Keratinocyte (primary cell): ENCODE measurements at regions not wholly inside any gene's neighbourhood (a gene's known extent, or its start where the extent isn't known, plus 50 kb on each side); places are given as distances from the start of the nearest gene placed in this dataset.

Source experiments
- DNase-seq: peaks from one replicate; pipeline ENCODE4 v3.0.0-alpha.2; 2011; ENCODE audit warnings: low read depth, missing footprints, low spot score
- FAIRE-seq: peaks from 2 replicates; lab custom pipeline; 2011; peaks lifted over from hg19 to GRCh38; lab: Jason Lieb, UNC
- H2AFZ ChIP-seq: 2 replicates; pipeline ENCODE4 v1.6.0; 2012; ENCODE audit warnings: low read length, control low read depth, inconsistent platforms; ENCODE audit not compliant: control insufficient read depth
- H3K27ac ChIP-seq: 2 replicates; pipeline ENCODE4 v1.5.1; 2011; ENCODE audit warnings: low read length; ENCODE audit not compliant: control insufficient read depth, insufficient read depth
- H3K27me3 ChIP-seq: 3 replicates; pipeline ENCODE4 v1.6.0; 2011; ENCODE audit warnings: low read length; ENCODE audit not compliant: control insufficient read depth, insufficient read depth; ENCODE audit errors: extremely low read depth
- H3K36me3 ChIP-seq, 2 experiments: 2 replicates in 1 of 2; 3 replicates in 1 of 2; pipeline ENCODE4 v1.5.1; 2011; ENCODE audit warnings: low read length in 2 of 2, mild to moderate bottlenecking in 1 of 2; ENCODE audit not compliant: control insufficient read depth in 2 of 2, insufficient read depth in 2 of 2; ENCODE audit errors: extremely low read depth in 1 of 2
- H3K4me1 ChIP-seq: 3 replicates; pipeline ENCODE4 v1.5.1; 2011; ENCODE audit warnings: low read length; ENCODE audit not compliant: control insufficient read depth, insufficient read depth; ENCODE audit errors: extremely low read depth
- H3K4me2 ChIP-seq: 3 replicates; pipeline ENCODE4 v1.6.0; 2011; ENCODE audit warnings: low read depth, low read length; ENCODE audit not compliant: control insufficient read depth, insufficient read depth; ENCODE audit errors: extremely low read depth
- H3K4me3 ChIP-seq, 3 experiments: fragments of 200-600 bp in 1 of 3; sonication (generic) in 1 of 3; 2 replicates in 2 of 3; 3 replicates in 1 of 3; pipeline ENCODE4 v1.5.1; 2011 to 2016; ENCODE audit warnings: low read length in 3 of 3, mild to moderate bottlenecking in 3 of 3, control low read depth in 2 of 3, inconsistent platforms in 1 of 3, low read depth in 1 of 3, mixed read lengths in 1 of 3, mixed run types in 1 of 3, moderate library complexity in 1 of 3; ENCODE audit not compliant: control insufficient read depth in 2 of 3, insufficient read depth in 2 of 3; ENCODE audit errors: extremely low read depth in 1 of 3
- H3K79me2 ChIP-seq: 2 replicates; pipeline ENCODE4 v1.6.0; 2012; ENCODE audit warnings: low read length; ENCODE audit not compliant: control insufficient read depth, insufficient read depth
- H3K9ac ChIP-seq: 3 replicates; pipeline ENCODE4 v1.6.0; 2011; ENCODE audit warnings: low read length; ENCODE audit not compliant: control insufficient read depth, insufficient read depth; ENCODE audit errors: extremely low read depth
- H3K9me1 ChIP-seq: 3 replicates; pipeline ENCODE4 v1.6.0; 2011; ENCODE audit warnings: low read length; ENCODE audit not compliant: control insufficient read depth, insufficient read depth; ENCODE audit errors: extremely low read depth
- H3K9me3 ChIP-seq: 2 replicates; pipeline ENCODE4 v1.5.1; 2012; ENCODE audit warnings: low read depth, low read length; ENCODE audit not compliant: control insufficient read depth
- H4K20me1 ChIP-seq: 3 replicates; pipeline ENCODE4 v1.6.0; 2011; ENCODE audit warnings: low read length; ENCODE audit not compliant: control insufficient read depth, insufficient read depth; ENCODE audit errors: extremely low read depth
- EZH2 ChIP-seq: IDR thresholded peaks from one replicate; pipeline ENCODE4 v1.6.1; 2012; ENCODE audit warnings: inconsistent platforms, mild to moderate bottlenecking, low read length, moderate library complexity
- dilution Hi-C: fragments of 300-500 bp; cut with MboI; formaldehyde crosslinking; loops from one replicate; pipeline ENCODE4 v1.7.0; 2020; ENCODE audit warnings: low sequenced_read_pairs; ENCODE audit not compliant: extremely low pct_ligation_motif_present
- TF ChIP-seq, protein P1 (sequence below), 3 experiments: IDR thresholded peaks in 1 of 3; conservative IDR thresholded peaks in 1 of 3; optimal IDR thresholded peaks in 1 of 3; 2 replicates in 2 of 3; 3 replicates in 1 of 3; pipeline versions ENCODE3 to v1.5.1; 2011; ENCODE audit warnings: low read length in 3 of 3, mild to moderate bottlenecking in 3 of 3, moderate library complexity in 2 of 3, control low read depth in 1 of 3, inconsistent platforms in 1 of 3; ENCODE audit not compliant: insufficient read depth in 2 of 3; ENCODE audit errors: extremely low read depth in 1 of 3

DNA sequence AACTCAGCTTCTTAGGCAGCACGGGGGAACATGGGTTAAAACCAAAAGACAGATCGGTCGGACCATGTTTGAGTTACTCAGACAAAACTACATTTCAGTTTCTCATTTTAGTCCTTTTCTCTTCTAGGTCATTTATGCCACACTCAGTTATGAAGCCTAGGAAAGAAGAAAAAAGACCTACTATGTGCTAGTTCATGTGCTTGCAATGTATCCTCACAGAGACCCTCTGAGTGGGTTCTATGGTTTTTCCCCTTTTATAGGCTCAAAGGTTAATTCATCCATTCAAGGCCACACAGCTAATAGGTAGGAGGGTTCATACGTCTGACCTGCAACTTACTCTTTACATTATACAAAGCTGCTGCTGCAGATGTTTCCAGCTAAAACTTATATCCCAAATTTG, 104.7 kb upstream of the ZNF438 start:
- Histone ChIP-seq H3K27ac (no peak overlapping the region), H3K4me2 (no peak overlapping the region), H3K9me3 (no peaks in the 10 kb centered on the region), H3K9ac (no peak overlapping the region), H3K79me2 (no peaks in the 10 kb centered on the region), H2AFZ (no peak overlapping the region), H3K36me3 (no peaks in the 10 kb centered on the region), H3K4me3 (no peak overlapping the region), H3K27me3 (no peaks in the 10 kb centered on the region), H3K4me1 (peaks cover 7% of the 10 kb centered on the region), H4K20me1 (no peaks in the 10 kb centered on the region), H3K9me1 (no peaks in the 10 kb centered on the region)
- DNase-seq (no peak), FAIRE-seq (no peak)
- TF ChIP-seq, protein P1, sequence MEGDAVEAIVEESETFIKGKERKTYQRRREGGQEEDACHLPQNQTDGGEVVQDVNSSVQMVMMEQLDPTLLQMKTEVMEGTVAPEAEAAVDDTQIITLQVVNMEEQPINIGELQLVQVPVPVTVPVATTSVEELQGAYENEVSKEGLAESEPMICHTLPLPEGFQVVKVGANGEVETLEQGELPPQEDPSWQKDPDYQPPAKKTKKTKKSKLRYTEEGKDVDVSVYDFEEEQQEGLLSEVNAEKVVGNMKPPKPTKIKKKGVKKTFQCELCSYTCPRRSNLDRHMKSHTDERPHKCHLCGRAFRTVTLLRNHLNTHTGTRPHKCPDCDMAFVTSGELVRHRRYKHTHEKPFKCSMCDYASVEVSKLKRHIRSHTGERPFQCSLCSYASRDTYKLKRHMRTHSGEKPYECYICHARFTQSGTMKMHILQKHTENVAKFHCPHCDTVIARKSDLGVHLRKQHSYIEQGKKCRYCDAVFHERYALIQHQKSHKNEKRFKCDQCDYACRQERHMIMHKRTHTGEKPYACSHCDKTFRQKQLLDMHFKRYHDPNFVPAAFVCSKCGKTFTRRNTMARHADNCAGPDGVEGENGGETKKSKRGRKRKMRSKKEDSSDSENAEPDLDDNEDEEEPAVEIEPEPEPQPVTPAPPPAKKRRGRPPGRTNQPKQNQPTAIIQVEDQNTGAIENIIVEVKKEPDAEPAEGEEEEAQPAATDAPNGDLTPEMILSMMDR (optimal IDR thresholded peaks at IDR 0.05 in 1 of 3, IDR thresholded peaks at IDR 0.05 in 1 of 3, conservative IDR thresholded peaks at IDR 0.05 in 1 of 3; ENCODE audit: extremely low read depth in 1 of 3, insufficient read depth in 2 of 3, low read length in 3 of 3): no peak
- no peak for TF ChIP-seq EZH2
- dilution Hi-C loops: no loop called here

DNA sequence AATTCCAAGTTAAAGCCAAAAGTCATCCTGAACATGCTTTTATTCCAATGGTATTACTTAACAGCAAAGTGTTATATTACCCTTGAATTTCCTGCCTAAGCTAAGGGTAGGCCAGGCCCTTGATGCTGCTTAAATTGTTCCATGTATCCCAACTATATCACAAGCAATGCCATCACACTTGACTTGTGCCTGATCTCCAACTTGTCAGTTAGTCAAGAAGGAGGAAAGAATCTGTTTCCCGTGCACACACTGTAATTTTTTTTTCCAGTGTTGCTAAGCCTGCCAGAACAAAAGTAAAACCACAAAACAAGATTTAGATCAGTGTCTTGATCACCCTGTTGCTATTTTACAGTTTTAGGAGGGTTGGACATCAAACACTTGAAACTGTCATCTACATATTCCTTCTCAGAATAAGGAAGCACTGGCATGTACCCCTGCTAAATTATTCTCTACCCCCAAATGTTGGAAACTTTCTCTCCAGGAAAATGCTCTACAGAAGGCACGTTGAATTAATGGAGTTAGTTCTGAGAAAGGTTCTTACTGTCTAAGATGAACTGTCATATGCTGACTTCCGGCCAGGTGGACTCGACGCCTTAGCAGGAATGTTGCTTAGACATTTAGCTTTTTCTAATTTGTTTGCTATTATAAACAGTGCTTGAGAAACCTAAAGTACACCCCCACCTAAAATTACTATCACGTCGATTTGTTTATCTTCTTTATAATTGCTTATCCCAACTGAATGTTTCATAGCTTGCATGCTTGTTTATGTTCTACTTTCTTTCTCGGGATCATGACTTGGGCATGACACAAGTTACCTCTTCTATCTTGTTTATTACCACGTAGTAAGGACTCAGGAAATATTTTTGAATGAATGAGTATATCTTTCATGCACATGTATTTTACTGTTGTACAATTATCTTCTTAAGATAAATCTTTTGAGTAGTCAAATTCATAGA, 105.5 kb upstream of the ZNF438 start:
- TF ChIP-seq EZH2: no peak
- TF ChIP-seq, protein P1 (optimal IDR thresholded peaks at IDR 0.05 in 1 of 3, IDR thresholded peaks at IDR 0.05 in 1 of 3, conservative IDR thresholded peaks at IDR 0.05 in 1 of 3; ENCODE audit: extremely low read depth in 1 of 3, insufficient read depth in 2 of 3, low read length in 3 of 3): no peak
- dilution Hi-C loops: no loop called here

More for the DNA sequence above, 105.5 kb upstream of the ZNF438 start:
- H3K4me1 ChIP-seq: peaks cover 7% of the 10 kb centered on the region
- no peak overlapping the region for H3K9ac ChIP-seq
- H3K4me3 ChIP-seq: no peak overlapping the region
- FAIRE-seq (no peak), DNase-seq (no peak)
- H4K20me1 ChIP-seq: no peaks in the 10 kb centered on the region
- H3K36me3 ChIP-seq: no peaks in the 10 kb centered on the region
- no peak overlapping the region for H3K4me2 ChIP-seq
- no peaks in the 10 kb centered on the region for H3K9me1 ChIP-seq
- no peaks in the 10 kb centered on the region for H3K27me3 ChIP-seq
- no peak overlapping the region for H2AFZ ChIP-seq
- no peaks in the 10 kb centered on the region for H3K79me2 ChIP-seq
- H3K27ac ChIP-seq: no peak overlapping the region
- H3K9me3 ChIP-seq: no peaks in the 10 kb centered on the region
